ENCODE measurements at regions not wholly inside any gene's neighbourhood (a gene's known extent, or its start where the extent isn't known, plus 50 kb on each side); places are given as distances from the start of the nearest gene placed in this dataset.

DNA sequence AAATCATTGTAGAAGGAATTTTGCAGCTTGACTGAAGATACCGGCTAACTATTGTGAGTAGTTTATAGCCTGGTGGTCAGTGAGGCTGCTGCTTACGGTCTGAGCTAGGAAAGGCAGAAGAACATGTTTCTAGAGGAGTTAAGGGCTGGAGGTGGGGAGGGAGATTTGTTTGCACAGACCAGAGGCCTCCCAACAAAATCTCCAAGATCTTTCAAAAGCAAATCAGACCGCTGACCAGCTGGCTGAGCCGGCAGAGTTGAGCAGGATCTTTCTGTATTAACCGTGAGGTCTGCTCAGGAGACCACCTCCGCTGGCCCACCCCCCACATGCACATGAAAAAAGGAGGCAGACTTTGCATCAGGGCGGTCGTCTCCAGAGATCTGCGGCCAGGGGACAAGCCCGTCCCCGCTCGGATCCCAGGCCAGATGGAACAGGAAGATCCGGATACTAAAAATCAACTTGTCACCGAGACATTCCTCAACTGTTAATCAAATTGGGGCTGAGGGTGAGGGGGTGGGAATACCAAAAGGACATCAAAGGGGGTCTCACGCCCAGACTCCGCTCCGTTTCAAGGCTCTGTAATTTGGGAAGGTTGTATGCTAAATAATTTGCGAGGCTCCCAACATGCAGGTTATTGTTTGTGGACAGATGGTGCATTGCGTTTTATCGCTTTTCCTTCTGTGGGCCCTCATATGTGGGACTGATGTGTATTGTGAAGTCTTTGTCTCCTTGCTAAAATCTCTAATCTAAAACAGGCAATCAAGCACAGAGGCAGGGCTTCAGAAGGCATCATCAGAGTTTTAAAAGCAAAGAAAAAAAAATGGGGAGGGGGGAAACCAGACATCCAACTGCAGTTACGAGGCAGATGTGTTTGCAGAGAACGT, 319.0 kb downstream of the ZNF536 start:
- TF ChIP-seq TEAD4 (IDR thresholded peaks at IDR 0.05; ENCODE audit: low read depth, low read length) (no peak), CTCF (IDR thresholded peaks at IDR 0.05; ENCODE audit: control extremely low read depth in 1 of 3, insufficient read depth in 1 of 3, low read depth in 1 of 3, low read length in 3 of 3) (no peak)
